ENCODE measurements at regions not wholly inside any gene's neighbourhood (a gene's known extent, or its start where the extent isn't known, plus 50 kb on each side); places are given as distances from the start of the nearest gene placed in this dataset.
"Not testable (repeated sequence)": the region's sequence is repeated elsewhere in the genome, so short reads cannot be mapped to it uniquely, and the experiment has no call there.

GRCh38 chr3:144873066-144873465 lies 901.4 kb downstream of the DIPK2A start:
- TF ChIP-seq CTCF (IDR thresholded peaks at IDR 0.05; ENCODE audit: low read depth, low read length, missing control alignments): no peak
- DNase-seq (ENCODE audit: extremely low read depth, low read depth): no peak
- no peak overlapping the region for H3K4me3 ChIP-seq (replicated peaks; ENCODE audit: low read depth, low read length)

- no peak for TF ChIP-seq CTCF (IDR thresholded peaks at IDR 0.05; ENCODE audit: low read depth, low read length, missing control alignments)
- H3K4me3 ChIP-seq (replicated peaks; ENCODE audit: low read depth, low read length): no peak overlapping the region
- DNase-seq (ENCODE audit: extremely low read depth, low read depth): no peak
These were observed 903.6 kb downstream of the DIPK2A start for GRCh38 chr3:144875211-144875610.

DNA sequence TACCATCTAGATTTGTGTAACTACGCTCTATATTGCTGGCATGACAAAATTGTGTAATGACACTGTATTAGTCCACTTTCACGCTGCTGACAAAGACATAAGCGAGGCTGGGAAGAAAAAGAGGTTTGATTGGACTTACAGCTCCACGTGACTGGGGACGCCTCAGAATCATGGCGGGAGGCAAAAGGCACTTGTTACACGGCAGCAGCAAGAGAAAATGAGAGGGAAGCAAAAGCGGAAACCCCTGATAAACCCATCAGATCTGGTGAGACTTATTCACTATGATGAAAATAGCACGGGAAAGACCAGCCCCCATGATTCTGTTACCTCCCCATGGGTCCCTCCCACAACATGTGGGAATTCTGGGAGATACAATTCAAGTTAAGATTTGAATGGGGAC lies 905.7 kb downstream of the DIPK2A start:
- H3K4me3 ChIP-seq (replicated peaks; ENCODE audit: low read depth, low read length): no peak overlapping the region
- no peak for DNase-seq (ENCODE audit: extremely low read depth, low read depth)
- no peak for TF ChIP-seq CTCF (IDR thresholded peaks at IDR 0.05; ENCODE audit: low read depth, low read length, missing control alignments)

DNA sequence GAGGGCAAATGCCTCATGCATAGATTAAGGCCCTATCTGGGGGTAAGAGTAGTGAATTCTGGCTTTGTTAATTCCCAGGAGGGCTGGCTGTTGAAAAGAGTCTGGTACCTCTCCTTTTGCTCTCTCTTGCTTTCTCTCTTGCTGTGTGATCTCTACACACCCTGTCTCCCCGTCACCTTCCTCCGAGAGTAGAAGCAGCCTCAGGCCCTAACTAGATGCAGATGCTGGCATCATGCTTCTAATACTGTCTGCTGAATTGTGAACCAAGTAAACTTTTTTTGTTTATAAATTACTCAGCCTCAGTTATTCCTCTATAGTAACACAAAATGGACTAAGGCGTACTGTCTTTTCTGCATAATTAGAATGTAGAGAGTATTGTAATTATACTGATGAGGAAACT lies 908.1 kb downstream of the DIPK2A start:
- DNase-seq (ENCODE audit: extremely low read depth, low read depth): no peak
- H3K4me3 ChIP-seq (replicated peaks; ENCODE audit: low read depth, low read length): no peak overlapping the region
- TF ChIP-seq CTCF (IDR thresholded peaks at IDR 0.05; ENCODE audit: low read depth, low read length, missing control alignments): no peak

- H3K4me3 ChIP-seq (replicated peaks; ENCODE audit: low read depth, low read length): no peak overlapping the region
- DNase-seq (ENCODE audit: extremely low read depth, low read depth): no peak
- no peak for TF ChIP-seq CTCF (IDR thresholded peaks at IDR 0.05; ENCODE audit: low read depth, low read length, missing control alignments)
These were observed 922.4 kb downstream of the DIPK2A start for GRCh38 chr3:144893980-144894379.

DNA sequence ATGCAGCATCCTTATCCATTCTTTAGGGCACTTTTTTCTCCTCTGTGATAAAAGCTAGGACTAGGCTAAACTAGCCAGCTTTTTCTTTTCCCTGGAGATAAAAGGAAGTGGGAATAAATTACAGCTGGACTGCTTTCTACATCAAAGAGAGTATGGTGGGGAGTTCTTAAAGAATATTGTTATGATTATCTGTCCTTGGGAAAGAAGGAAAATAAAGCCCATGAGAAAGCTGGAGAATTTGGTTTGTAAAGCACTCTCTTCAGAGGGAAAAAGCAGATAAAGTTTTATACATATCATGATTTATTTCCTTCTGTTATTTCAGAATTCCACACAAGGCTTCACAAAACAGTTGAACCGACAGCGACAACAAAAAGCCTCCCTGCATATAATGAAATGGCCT lies 923.0 kb downstream of the DIPK2A start:
- DNase-seq (ENCODE audit: extremely low read depth, low read depth): no peak
- no peak overlapping the region for H3K4me3 ChIP-seq (replicated peaks; ENCODE audit: low read depth, low read length)
- TF ChIP-seq CTCF (IDR thresholded peaks at IDR 0.05; ENCODE audit: low read depth, low read length, missing control alignments): no peak

- no peak for TF ChIP-seq CTCF (IDR thresholded peaks at IDR 0.05; ENCODE audit: low read depth, low read length, missing control alignments)
- H3K4me3 ChIP-seq (replicated peaks; ENCODE audit: low read depth, low read length): no peak overlapping the region
- DNase-seq (ENCODE audit: extremely low read depth, low read depth): no peak
These were observed 928.7 kb downstream of the DIPK2A start for GRCh38 chr3:144900366-144900765.

- not testable (repeated sequence) for H3K4me3 ChIP-seq (replicated peaks; ENCODE audit: low read depth, low read length); DNase-seq (ENCODE audit: extremely low read depth, low read depth)
These were observed 936.0 kb downstream of the DIPK2A start for GRCh38 chr3:144907581-144907980.
